ENCODE measurements at regions not wholly inside any gene's neighbourhood (a gene's known extent, or its start where the extent isn't known, plus 50 kb on each side); places are given as distances from the start of the nearest gene placed in this dataset.

DNA sequence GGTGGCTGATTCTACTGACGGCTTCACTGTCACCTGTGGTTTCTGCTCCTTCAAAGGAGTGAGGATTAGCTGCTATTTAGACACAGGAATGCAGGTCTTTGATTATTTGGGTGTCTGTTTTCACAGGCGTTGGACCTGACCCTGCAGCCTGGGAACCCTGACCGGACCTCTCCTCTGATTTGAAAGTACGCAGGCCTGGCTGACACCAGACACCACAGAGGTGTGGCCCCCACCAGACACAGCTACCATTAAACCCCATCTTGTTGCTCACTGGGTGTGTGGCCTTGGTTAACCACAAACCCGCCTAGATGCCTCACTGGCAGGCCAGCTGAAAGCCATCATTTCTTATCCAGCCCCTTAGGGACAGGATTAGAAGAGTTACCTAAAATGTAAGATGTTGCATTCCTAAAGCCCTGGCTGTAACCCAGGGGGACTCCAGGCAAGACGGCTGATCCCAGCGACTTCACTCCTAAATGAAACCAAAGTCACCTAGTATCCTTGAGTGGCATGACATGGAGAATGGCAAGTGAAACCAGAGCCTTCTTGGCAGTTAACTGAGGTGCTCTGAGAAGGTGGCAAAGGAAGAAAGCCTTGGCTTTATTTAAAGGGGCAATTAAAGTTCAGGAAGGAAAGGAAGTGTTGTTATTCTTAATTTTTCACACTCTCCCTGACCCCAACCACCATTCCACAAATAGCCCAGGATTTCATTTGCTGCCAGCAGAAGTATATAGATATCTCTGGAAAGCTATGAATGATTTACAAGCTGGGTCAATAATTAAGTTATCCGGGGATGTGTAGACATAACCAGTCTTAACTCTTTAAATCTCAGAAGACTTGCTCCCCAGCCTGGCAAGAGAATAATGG, 169.9 kb downstream of the QRSL1 start:
- Histone ChIP-seq H3K4me1 (no peaks in the 10 kb centered on the region), H3K36me3 (no peaks in the 10 kb centered on the region)
- DNase-seq: peak in 1 of 3 donors; percentile 59

DNA sequence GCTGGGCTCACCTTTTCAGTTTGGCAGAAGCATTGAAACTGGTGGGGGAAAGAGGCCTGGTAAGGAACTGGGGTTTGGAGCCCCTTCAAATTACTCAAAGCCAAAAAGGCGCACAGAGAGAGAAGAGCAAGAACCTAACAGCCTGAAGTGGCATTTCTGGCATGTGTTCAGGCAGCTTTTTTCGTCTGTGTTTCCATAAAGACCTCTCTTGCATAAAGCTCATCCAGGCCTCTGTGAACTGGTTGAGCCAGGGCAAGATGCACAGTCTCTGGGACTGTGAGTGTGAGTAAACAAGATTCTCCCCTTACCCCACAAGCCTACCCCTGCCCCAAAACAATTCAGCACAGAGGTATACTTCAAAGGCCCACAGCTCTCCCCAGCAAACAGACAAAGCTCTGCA, 167.8 kb downstream of the QRSL1 start:
- DNase-seq: no peak
- Histone ChIP-seq H3K4me1 (no peaks in the 10 kb centered on the region), H3K27ac (no peak overlapping the region), H3K27me3 (no peaks in the 10 kb centered on the region), H3K4me3 (no peak overlapping the region), H3K9me3 (no peaks in the 10 kb centered on the region), H3K36me3 (no peaks in the 10 kb centered on the region)
- TF ChIP-seq POLR2A (IDR thresholded peaks at IDR 0.05) (no peak), CTCF (IDR thresholded peaks at IDR 0.05) (no peak)

More for the DNA sequence above, 169.9 kb downstream of the QRSL1 start:
- Histone ChIP-seq H3K27ac (peak overlapping the region in 1 of 4 donors; percentile 30), H3K9me3 (no peaks in the 10 kb centered on the region), H3K27me3 (no peaks in the 10 kb centered on the region), H3K4me3 (no peak overlapping the region)
- TF ChIP-seq POLR2A (IDR thresholded peaks at IDR 0.05) (no peak), CTCF (IDR thresholded peaks at IDR 0.05) (no peak)

DNA sequence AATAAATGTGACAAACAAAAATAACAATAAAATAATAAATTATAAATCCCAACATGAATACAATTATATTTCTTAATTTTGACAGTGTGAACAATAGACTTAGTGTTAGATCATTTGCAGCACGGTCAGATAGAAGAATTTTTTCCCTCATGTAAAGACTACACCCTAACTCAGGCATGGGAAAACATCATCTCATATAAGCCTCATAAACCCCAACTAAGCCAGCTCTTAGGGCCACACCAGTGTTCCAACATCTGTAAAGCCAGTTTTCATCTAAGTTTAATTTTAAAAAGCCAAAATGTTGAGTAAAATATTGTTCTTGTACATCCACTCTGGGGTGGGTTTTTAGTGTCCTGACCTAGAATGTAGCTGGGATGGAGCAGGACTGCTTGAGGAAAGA, 167.4 kb downstream of the QRSL1 start:
- Histone ChIP-seq H3K4me3 (no peak overlapping the region), H3K27ac (no peak overlapping the region), H3K36me3 (no peaks in the 10 kb centered on the region), H3K4me1 (no peaks in the 10 kb centered on the region), H3K9me3 (no peaks in the 10 kb centered on the region), H3K27me3 (no peaks in the 10 kb centered on the region)
- no peak for DNase-seq
- TF ChIP-seq POLR2A (IDR thresholded peaks at IDR 0.05) (no peak), CTCF (IDR thresholded peaks at IDR 0.05) (no peak)

DNA sequence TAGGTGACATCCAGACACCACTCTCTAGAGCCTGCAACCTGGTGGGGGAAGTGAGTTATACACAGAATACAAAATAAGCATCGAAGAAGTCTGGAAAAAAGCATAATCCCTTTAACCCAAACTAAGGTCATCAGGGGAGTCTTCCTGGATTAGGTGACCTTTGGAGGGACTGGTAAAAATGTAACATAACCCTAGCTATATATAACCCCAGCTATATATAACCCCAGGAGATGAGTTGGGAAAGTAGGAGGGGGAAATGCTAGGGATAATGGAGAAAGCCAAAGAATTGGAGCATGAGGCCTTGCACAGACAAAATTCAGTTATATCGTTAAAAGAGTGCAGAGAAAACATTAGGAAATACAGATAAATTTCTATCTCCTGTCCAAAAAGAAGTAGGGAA, 164.8 kb downstream of the QRSL1 start:
- no peaks in the 10 kb centered on the region for H3K9me3 ChIP-seq
- no peak overlapping the region for H3K4me3 ChIP-seq
- H3K4me1 ChIP-seq: no peaks in the 10 kb centered on the region
- H3K36me3 ChIP-seq: no peaks in the 10 kb centered on the region
- no peak overlapping the region for H3K27ac ChIP-seq
- no peak for DNase-seq
- no peaks in the 10 kb centered on the region for H3K27me3 ChIP-seq
- TF ChIP-seq CTCF (IDR thresholded peaks at IDR 0.05) (no peak), POLR2A (IDR thresholded peaks at IDR 0.05) (no peak)

DNA sequence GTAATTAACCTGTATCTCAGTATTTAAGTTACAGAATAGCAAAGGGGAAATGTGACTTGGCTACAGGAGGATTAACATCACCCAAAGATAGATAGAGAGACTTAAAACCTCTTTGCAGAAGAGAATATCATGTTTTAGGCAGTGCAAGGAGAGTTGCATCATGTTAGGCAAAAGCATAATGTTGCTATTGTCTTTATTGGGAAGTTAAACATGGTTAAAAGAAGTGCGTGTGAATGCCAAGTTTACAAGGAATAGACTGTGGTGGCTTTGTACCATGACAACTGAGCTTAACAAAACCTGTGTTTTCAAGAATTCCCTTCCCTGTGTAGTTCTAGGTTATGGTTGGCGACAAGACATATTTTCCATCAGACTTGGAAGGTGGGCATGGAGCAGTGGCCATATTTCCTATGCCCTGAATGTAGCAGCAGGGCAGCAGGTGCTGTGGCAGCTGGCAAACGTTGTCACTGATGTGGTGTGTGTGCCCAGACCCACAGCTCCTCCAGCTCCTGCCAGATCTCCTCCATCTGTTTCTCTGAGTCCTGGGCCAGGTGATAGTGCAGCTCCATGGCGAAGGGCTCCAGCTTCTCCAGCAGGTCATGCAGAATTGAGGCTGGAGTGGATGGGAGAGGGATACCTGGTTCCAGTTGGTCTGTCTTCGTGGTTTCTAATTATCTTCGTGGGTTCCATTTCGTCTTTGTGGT, 163.3 kb downstream of the QRSL1 start:
- H3K4me1 ChIP-seq: no peaks in the 10 kb centered on the region
- H3K27ac ChIP-seq: no peak overlapping the region
- no peak for DNase-seq

More for the DNA sequence above, 163.3 kb downstream of the QRSL1 start:
- Histone ChIP-seq H3K27me3 (no peaks in the 10 kb centered on the region), H3K9me3 (no peaks in the 10 kb centered on the region), H3K4me3 (no peak overlapping the region), H3K36me3 (no peaks in the 10 kb centered on the region)
- no peak for TF ChIP-seq POLR2A (IDR thresholded peaks at IDR 0.05)
- TF ChIP-seq CTCF (IDR thresholded peaks at IDR 0.05): no peak

Measured in Peyer's patch (tissue), 4 donors.